ENCODE measurements at regions not wholly inside any gene's neighbourhood (a gene's known extent, or its start where the extent isn't known, plus 50 kb on each side); places are given as distances from the start of the nearest gene placed in this dataset.

- BruUV-seq (replicated peaks): no TSS peak
- H4K20me1 ChIP-seq (replicated peaks; ENCODE audit: control insufficient read depth, insufficient read depth, low read length): no peaks in the 10 kb centered on the region
- H3K9ac ChIP-seq (ENCODE audit: insufficient read depth in 1 of 2, low read depth in 2 of 2, low read length in 2 of 2): no peak overlapping the region
- no peaks in the 10 kb centered on the region for H3K9me3 ChIP-seq (replicated peaks; ENCODE audit: control insufficient read depth, insufficient read depth, low read depth, low read length)
- H3K9me1 ChIP-seq (ENCODE audit: control insufficient read depth, insufficient read depth, low read length): no peaks in the 10 kb centered on the region
- intact Hi-C loops (cut with micrococcal nuclease): no loop called here
- FAIRE-seq (no peak), DNase-seq (ENCODE audit: extremely low read depth in 1 of 4, low spot score in 3 of 4) (no peak), ATAC-seq (no peak)
- in situ Hi-C loops (cut with MboI): no loop called here
- POLR2A ChIA-PET: no interaction called here
- H3K36me3 ChIP-seq (ENCODE audit: control insufficient read depth, insufficient read depth, low read length): no peaks in the 10 kb centered on the region
- TF ChIP-seq CHD2 (IDR thresholded peaks at IDR 0.05; ENCODE audit: low read depth, low read length) (no peak), SIRT6 (IDR thresholded peaks at IDR 0.05; ENCODE audit: low read depth, low read length) (no peak), PCBP1 (IDR thresholded peaks at IDR 0.05; ENCODE audit: low read depth, low read length, poor library complexity, severe bottlenecking) (no peak), CREM (IDR thresholded peaks at IDR 0.05; ENCODE audit: low read depth) (no peak), NCOA2 (IDR thresholded peaks at IDR 0.05; ENCODE audit: partially characterized antibody in 2 of 2) (no peak), SRSF1 (IDR thresholded peaks at IDR 0.05; ENCODE audit: low read depth, low read length) (no peak), ETS1 (conservative IDR thresholded peaks at IDR 0.05; ENCODE audit: control insufficient read depth, low read depth, low read length) (no peak), ZNF280A (IDR thresholded peaks at IDR 0.05; ENCODE audit: low read depth, partially characterized antibody) (no peak), TFE3 (CRISPR knock-in tag; IDR thresholded peaks at IDR 0.05) (no peak), SETDB1 (IDR thresholded peaks at IDR 0.05; ENCODE audit: low read length) (no peak), NR3C1 (CRISPR knock-in tag; IDR thresholded peaks at IDR 0.05) (no peak), ZNF124 (CRISPR knock-in tag; IDR thresholded peaks at IDR 0.05) (no peak), HDAC1 (IDR thresholded peaks at IDR 0.05) (no peak), RBM25 (IDR thresholded peaks at IDR 0.05; ENCODE audit: low read depth, low read length, severe bottlenecking) (no peak), NUFIP1 (IDR thresholded peaks at IDR 0.05; ENCODE audit: partially characterized antibody) (no peak)
- H3K4me2 ChIP-seq (ENCODE audit: insufficient read depth, low read length): no peak overlapping the region
- no peaks in the 10 kb centered on the region for H3K79me2 ChIP-seq (ENCODE audit: control insufficient read depth, insufficient read depth, low read length)
- WGBS (ENCODE audit: insufficient coverage, low coverage, missing lambda C conversion rate): 0% methylated on average over 1 of the region's 1 CpG
- no peak overlapping the region for H3K27ac ChIP-seq (ENCODE audit: extremely low read depth, low read depth, low read length)
- CTCF ChIA-PET (ENCODE audit: low intra/inter-chr PET ratio): no interaction called here
- H3K4me1 ChIP-seq (replicated peaks in 1 of 2; ENCODE audit: control insufficient read depth in 2 of 2, insufficient read depth in 2 of 2, low read length in 2 of 2): no peaks in the 10 kb centered on the region
- H3K4me3 ChIP-seq: no peak overlapping the region
- no peak overlapping the region for H2AFZ ChIP-seq (ENCODE audit: low read depth, low read length)
- H3K27me3 ChIP-seq (ENCODE audit: control insufficient read depth in 2 of 2, insufficient read depth in 2 of 2, low read length in 2 of 2): peaks cover 0 to 2% of the 10 kb centered on the region in 2 experiments; a peak in 2 of 5 replicates
Observed at GRCh38 chr2:118549503-118549902, 297.9 kb downstream of the EN1 start.

All from K562 (cell line).